OCI-LY1 (cell line): ENCODE measurements at regions not wholly inside any gene's neighbourhood (a gene's known extent, or its start where the extent isn't known, plus 50 kb on each side); places are given as distances from the start of the nearest gene placed in this dataset.

ENCODE experiments used
- EZH2 ChIP-seq: fragments of 200-600 bp; sonication (generic), shearing (Covaris generic); IDR thresholded peaks from 2 replicates; pipeline ENCODE4 v1.8.0; 2017; ENCODE audit warnings: borderline replicate concordance, mixed run types, mild to moderate bottlenecking, antibody characterized with exemption, low read length, moderate library complexity, mixed read lengths
- TF ChIP-seq, protein P1 (sequence below): fragments of 200-600 bp; sonication (generic), shearing (Covaris generic); IDR thresholded peaks from 2 replicates; pipeline ENCODE4 v1.5.1; 2017; ENCODE audit warnings: mild to moderate bottlenecking, antibody characterized with exemption, low read length, moderate library complexity, mixed read lengths

- TF ChIP-seq, protein P1, sequence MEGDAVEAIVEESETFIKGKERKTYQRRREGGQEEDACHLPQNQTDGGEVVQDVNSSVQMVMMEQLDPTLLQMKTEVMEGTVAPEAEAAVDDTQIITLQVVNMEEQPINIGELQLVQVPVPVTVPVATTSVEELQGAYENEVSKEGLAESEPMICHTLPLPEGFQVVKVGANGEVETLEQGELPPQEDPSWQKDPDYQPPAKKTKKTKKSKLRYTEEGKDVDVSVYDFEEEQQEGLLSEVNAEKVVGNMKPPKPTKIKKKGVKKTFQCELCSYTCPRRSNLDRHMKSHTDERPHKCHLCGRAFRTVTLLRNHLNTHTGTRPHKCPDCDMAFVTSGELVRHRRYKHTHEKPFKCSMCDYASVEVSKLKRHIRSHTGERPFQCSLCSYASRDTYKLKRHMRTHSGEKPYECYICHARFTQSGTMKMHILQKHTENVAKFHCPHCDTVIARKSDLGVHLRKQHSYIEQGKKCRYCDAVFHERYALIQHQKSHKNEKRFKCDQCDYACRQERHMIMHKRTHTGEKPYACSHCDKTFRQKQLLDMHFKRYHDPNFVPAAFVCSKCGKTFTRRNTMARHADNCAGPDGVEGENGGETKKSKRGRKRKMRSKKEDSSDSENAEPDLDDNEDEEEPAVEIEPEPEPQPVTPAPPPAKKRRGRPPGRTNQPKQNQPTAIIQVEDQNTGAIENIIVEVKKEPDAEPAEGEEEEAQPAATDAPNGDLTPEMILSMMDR: no peak
- no peak for TF ChIP-seq EZH2
Measured at GRCh38 chr17:72346306-72346705, 225.5 kb downstream of the SOX9 start.
